Transverse colon (tissue), 4 donors: ENCODE measurements at regions not wholly inside any gene's neighbourhood (a gene's known extent, or its start where the extent isn't known, plus 50 kb on each side); places are given as distances from the start of the nearest gene placed in this dataset.

Source experiments
- DNase-seq: peaks from one replicate; pipeline ENCODE4 v3.0.0-alpha.2; 2019
- H3K27ac ChIP-seq, 4 donors: fragments of 200-600 bp; sonication (generic); 2 replicates each; pipeline ENCODE4 v1.5.1; 2016 to 2018; ENCODE audit warnings: inconsistent platforms in 4 of 4
- H3K27me3 ChIP-seq: fragments of 200-600 bp; sonication (generic); 2 replicates; pipeline ENCODE4 v1.5.1; 2017; ENCODE audit warnings: inconsistent platforms
- H3K36me3 ChIP-seq, 4 donors: fragments of 200-600 bp; sonication (generic); 2 replicates each; pipeline ENCODE4 v1.5.1; 2017 to 2019; ENCODE audit warnings: inconsistent platforms in 4 of 4
- H3K4me1 ChIP-seq, 4 donors: fragments of 200-600 bp; sonication (generic); 2 replicates each; pipeline ENCODE4 v1.5.1; 2017 to 2020; ENCODE audit warnings: inconsistent platforms in 4 of 4
- H3K4me3 ChIP-seq, 4 donors: fragments of 200-600 bp; sonication (generic); 1 replicate in 1 of 4; 2 replicates in 3 of 4; pipeline versions ENCODE4 v1.5.1 to v1.6.1; 2017 to 2019; ENCODE audit warnings: inconsistent platforms in 4 of 4
- H3K9me3 ChIP-seq, 2 donors: fragments of 200-600 bp; sonication (generic); 2 replicates each; pipeline ENCODE4 v1.5.1; 2017 to 2019; ENCODE audit warnings: inconsistent platforms in 2 of 2
- EP300 ChIP-seq: sonication (generic); formaldehyde crosslinking; IDR thresholded peaks from one replicate; pipeline ENCODE4 v1.6.1; 2017; ENCODE audit warnings: antibody characterized with exemption, low read depth
- POLR2A ChIP-seq: fragments of 450-650 bp; IDR thresholded peaks from one replicate; pipeline ENCODE4 v1.6.1; 2016; ENCODE audit warnings: antibody characterized with exemption, mild to moderate bottlenecking, moderate library complexity
- POLR2AphosphoS5 ChIP-seq, 3 donors: sonication (generic); formaldehyde crosslinking; IDR thresholded peaks; one replicate each; pipeline ENCODE4 v1.6.1; 2016; ENCODE audit warnings: antibody characterized with exemption in 3 of 3
- WGBS, 2 donors: methylation state at CpG; one replicate each; pipeline ENCODE4 v1.1.5; 2018; ENCODE audit warnings: low coverage in 1 of 2; 5-methylcytosine and 5-hydroxymethylcytosine counted together
- in situ Hi-C, 4 donors: fragments of 200-750 bp; cut with MboI; loops; one replicate each; pipeline versions ENCODE4 v1.15.0 to v1.15.1; 2017; ENCODE audit warnings: low sequenced_read_pairs in 3 of 4, low pct_ligation_motif_present in 1 of 4, low pct_unique_long_range_greater_than_20kb in 1 of 4
- intact Hi-C: fragments of 100-400 bp; cut with DNase I; formaldehyde crosslinking; loops from one replicate; pipeline ENCODE4 v1.15.1; 2023; ENCODE audit warnings: low total_unique reads
- TF ChIP-seq, protein P1 (sequence below), 5 experiments: fragments of 200-600 bp in 3 of 5; fragments of 450-650 bp in 2 of 5; sonication (generic) in 3 of 5; IDR thresholded peaks; 1 replicate in 2 of 5; 2 replicates in 3 of 5; pipeline ENCODE4 v1.5.1; 2016 to 2017; ENCODE audit warnings: antibody characterized with exemption in 5 of 5, inconsistent platforms in 3 of 5, mild to moderate bottlenecking in 2 of 5, moderate library complexity in 1 of 5

GRCh38 chr1:185515696-185516095 is 198.7 kb upstream of the IVNS1ABP start:
- Histone ChIP-seq H3K36me3 (no peaks in the 10 kb centered on the region), H3K9me3 (peaks cover 12 to 24% of the 10 kb centered on the region in 2 donors), H3K4me3 (no peak overlapping the region), H3K27ac (no peak overlapping the region), H3K27me3 (no peaks in the 10 kb centered on the region), H3K4me1 (peaks cover 0 to 25% (median 2%) of the 10 kb centered on the region in 4 donors)
- intact Hi-C loops: no loop called here
- WGBS, 2 donors: 93 to 97% methylated on average over 2 of the region's 2 CpGs
- TF ChIP-seq EP300 (no peak), POLR2AphosphoS5 (IDR thresholded peaks at IDR 0.05) (no peak)
- TF ChIP-seq, protein P1, sequence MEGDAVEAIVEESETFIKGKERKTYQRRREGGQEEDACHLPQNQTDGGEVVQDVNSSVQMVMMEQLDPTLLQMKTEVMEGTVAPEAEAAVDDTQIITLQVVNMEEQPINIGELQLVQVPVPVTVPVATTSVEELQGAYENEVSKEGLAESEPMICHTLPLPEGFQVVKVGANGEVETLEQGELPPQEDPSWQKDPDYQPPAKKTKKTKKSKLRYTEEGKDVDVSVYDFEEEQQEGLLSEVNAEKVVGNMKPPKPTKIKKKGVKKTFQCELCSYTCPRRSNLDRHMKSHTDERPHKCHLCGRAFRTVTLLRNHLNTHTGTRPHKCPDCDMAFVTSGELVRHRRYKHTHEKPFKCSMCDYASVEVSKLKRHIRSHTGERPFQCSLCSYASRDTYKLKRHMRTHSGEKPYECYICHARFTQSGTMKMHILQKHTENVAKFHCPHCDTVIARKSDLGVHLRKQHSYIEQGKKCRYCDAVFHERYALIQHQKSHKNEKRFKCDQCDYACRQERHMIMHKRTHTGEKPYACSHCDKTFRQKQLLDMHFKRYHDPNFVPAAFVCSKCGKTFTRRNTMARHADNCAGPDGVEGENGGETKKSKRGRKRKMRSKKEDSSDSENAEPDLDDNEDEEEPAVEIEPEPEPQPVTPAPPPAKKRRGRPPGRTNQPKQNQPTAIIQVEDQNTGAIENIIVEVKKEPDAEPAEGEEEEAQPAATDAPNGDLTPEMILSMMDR (IDR thresholded peaks at IDR 0.05): no peak
- DNase-seq: no peak
- in situ Hi-C loops: no loop called here

- Histone ChIP-seq H3K9me3 (peaks cover 12 to 20% of the 10 kb centered on the region in 2 donors), H3K27me3 (no peaks in the 10 kb centered on the region), H3K27ac (no peak overlapping the region), H3K36me3 (no peaks in the 10 kb centered on the region), H3K4me3 (no peak overlapping the region), H3K4me1 (peaks cover 0 to 25% (median 2%) of the 10 kb centered on the region in 4 donors)
- in situ Hi-C loops (no loop called here), intact Hi-C loops (no loop called here)
- DNase-seq: no peak
- no peak for TF ChIP-seq EP300
- TF ChIP-seq, protein P1 (IDR thresholded peaks at IDR 0.05): no peak
- TF ChIP-seq POLR2A: no peak
- TF ChIP-seq POLR2AphosphoS5 (IDR thresholded peaks at IDR 0.05): no peak
These were observed 197.3 kb upstream of the IVNS1ABP start for GRCh38 chr1:185514311-185514710.

DNA sequence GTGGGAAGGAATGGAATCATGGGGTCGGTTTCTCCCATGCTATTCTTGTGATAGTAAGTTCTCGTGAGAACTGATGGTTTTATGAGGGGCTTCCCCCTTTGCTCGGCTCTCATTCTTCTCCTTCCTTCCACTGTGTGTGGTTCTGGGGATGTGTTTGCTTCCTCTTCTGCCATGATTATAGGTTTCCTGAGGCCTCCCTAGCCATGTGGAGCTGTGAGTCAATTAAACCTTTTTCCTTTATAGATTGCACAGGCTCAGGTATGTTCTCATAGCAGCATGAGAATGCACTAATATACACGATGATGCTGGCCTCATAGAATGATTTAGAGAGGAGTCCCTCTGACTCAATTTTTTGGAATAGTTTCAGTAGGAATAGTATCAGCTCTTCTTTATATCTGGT is 195.4 kb upstream of the IVNS1ABP start:
- 46 to 67% methylated on average over 1 to 4 of the region's 4 CpGs for WGBS, 2 donors
- Histone ChIP-seq H3K9me3 (peaks cover 5 to 7% of the 10 kb centered on the region in 2 donors), H3K27ac (no peak overlapping the region), H3K36me3 (no peaks in the 10 kb centered on the region), H3K4me1 (peaks cover 0 to 25% (median 2%) of the 10 kb centered on the region in 4 donors), H3K27me3 (no peaks in the 10 kb centered on the region), H3K4me3 (no peak overlapping the region)
- in situ Hi-C loops (no loop called here), intact Hi-C loops (no loop called here)
- TF ChIP-seq, protein P1 (IDR thresholded peaks at IDR 0.05): no peak
- TF ChIP-seq POLR2AphosphoS5 (IDR thresholded peaks at IDR 0.05): no peak
- no peak for TF ChIP-seq EP300
- TF ChIP-seq POLR2A: no peak
- DNase-seq: no peak

DNA sequence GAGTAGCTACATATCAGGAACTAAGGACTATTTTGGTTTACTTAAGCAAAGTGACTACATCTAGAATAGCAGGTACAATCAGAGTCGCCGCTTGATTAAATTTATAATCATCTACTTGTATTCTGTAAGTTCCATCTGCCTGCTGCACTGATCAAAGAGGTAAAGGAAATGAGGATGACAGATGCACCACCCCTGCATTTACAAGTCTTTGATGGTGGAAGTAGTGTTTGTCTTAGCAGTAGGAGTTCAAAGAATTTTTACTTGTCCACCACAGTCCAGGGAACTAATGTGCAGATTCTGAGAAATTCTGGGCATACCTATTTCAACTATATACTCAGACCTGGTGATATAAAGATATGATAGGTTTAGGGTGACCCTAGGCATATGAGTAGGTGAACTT is 184.1 kb upstream of the IVNS1ABP start:
- no peak overlapping the region for H3K4me3 ChIP-seq
- H3K27me3 ChIP-seq: no peaks in the 10 kb centered on the region
- no peaks in the 10 kb centered on the region for H3K4me1 ChIP-seq
- no peak for DNase-seq
- intact Hi-C loops: no loop called here
- no peaks in the 10 kb centered on the region for H3K9me3 ChIP-seq
- H3K27ac ChIP-seq: no peak overlapping the region
- TF ChIP-seq POLR2A (no peak), EP300 (no peak), POLR2AphosphoS5 (IDR thresholded peaks at IDR 0.05) (no peak)
- TF ChIP-seq, protein P1 (IDR thresholded peaks at IDR 0.05): no peak
- in situ Hi-C loops: no loop called here
- no peaks in the 10 kb centered on the region for H3K36me3 ChIP-seq
- 88 to 98% methylated on average over 2 of the region's 2 CpGs for WGBS, 2 donors
